Middle frontal gyrus (tissue), 1 donor: ENCODE measurements at regions not wholly inside any gene's neighbourhood (a gene's known extent, or its start where the extent isn't known, plus 50 kb on each side); places are given as distances from the start of the nearest gene placed in this dataset.

ENCODE experiments used
- DNase-seq: peaks from one replicate; pipeline ENCODE4 v3.0.0-alpha.2; 2015; ENCODE audit warnings: low spot score; ENCODE audit errors: extremely low spot score

- no peak for DNase-seq
These were observed 75.0 kb upstream of the SPRED2 start for GRCh38 chr2:65507102-65508069.

- no peak for DNase-seq
These were observed 72.7 kb upstream of the SPRED2 start for GRCh38 chr2:65504814-65505697.

- no peak for DNase-seq
These were observed 71.8 kb upstream of the SPRED2 start for GRCh38 chr2:65504201-65504600.

- DNase-seq, result no peak
These were observed 71.3 kb upstream of the SPRED2 start for GRCh38 chr2:65503746-65504145.

- no peak for DNase-seq
These were observed 69.4 kb upstream of the SPRED2 start for GRCh38 chr2:65501836-65502235.

- DNase-seq, result no peak
These were observed 68.7 kb upstream of the SPRED2 start for GRCh38 chr2:65501074-65501473.

GRCh38 chr2:65500310-65501040, 68.1 kb upstream of the SPRED2 start:
- DNase-seq, result no peak

GRCh38 chr2:65499216-65499615, 66.8 kb upstream of the SPRED2 start:
- DNase-seq, result no peak

GRCh38 chr2:65498396-65498795, 66.0 kb upstream of the SPRED2 start:
- DNase-seq, result no peak

GRCh38 chr2:65495251-65495877, 63.0 kb upstream of the SPRED2 start:
- no peak for DNase-seq

- no peak for DNase-seq
These were observed 61.7 kb upstream of the SPRED2 start for GRCh38 chr2:65494078-65494477.

GRCh38 chr2:65491381-65491905, 59.0 kb upstream of the SPRED2 start:
- DNase-seq, result no peak

- DNase-seq, result no peak
These were observed 57.8 kb upstream of the SPRED2 start for GRCh38 chr2:65490222-65490621.

GRCh38 chr2:65489269-65489668, 56.9 kb upstream of the SPRED2 start:
- DNase-seq, result no peak

GRCh38 chr2:65488527-65488926, 56.1 kb upstream of the SPRED2 start:
- DNase-seq, result no peak

- no peak for DNase-seq
These were observed 55.0 kb upstream of the SPRED2 start for GRCh38 chr2:65487404-65487803.

GRCh38 chr2:65486802-65487201, 54.4 kb upstream of the SPRED2 start:
- DNase-seq, result no peak

GRCh38 chr2:65486282-65486681, 53.9 kb upstream of the SPRED2 start:
- no peak for DNase-seq

- no peak for DNase-seq
These were observed 53.4 kb upstream of the SPRED2 start for GRCh38 chr2:65485839-65486238.

GRCh38 chr2:65483763-65484162, 51.4 kb upstream of the SPRED2 start:
- no peak for DNase-seq

- DNase-seq, result no peak
These were observed 50.6 kb upstream of the SPRED2 start for GRCh38 chr2:65482971-65483370.
